ENCODE measurements at regions not wholly inside any gene's neighbourhood (a gene's known extent, or its start where the extent isn't known, plus 50 kb on each side); places are given as distances from the start of the nearest gene placed in this dataset.
A peak's percentile ranks its signal among the peaks of the same experiment; 100 is the strongest.

DNA sequence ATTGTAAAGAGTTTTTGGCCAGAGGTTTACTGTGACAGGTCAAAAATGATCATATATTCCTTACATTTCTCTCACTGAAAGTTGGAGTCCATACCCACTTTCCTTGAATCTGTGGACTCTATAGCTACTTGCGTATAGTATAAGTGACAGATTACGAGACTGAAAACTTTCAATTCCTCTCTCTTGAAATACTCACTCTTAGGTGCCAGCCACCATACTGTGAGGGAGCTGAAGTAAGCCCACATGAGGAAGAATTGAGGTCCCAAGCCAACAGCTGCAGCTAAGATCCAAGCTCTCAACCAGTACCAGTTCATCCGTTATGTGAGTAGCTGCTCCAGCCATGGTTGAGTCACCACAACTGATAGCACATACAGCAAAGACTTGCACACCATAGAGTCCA is 128.1 kb upstream of the FAM174A start:
- Histone ChIP-seq H3K4me1 (ENCODE audit: control insufficient read depth, extremely low read depth, insufficient read depth, low read length) (no peaks in the 10 kb centered on the region), H3K27me3 (ENCODE audit: control insufficient read depth, insufficient read depth, low read length) (no peaks in the 10 kb centered on the region), H3K27ac (ENCODE audit: insufficient read depth, low read length) (no peak overlapping the region), H3K4me3 (replicated peaks in 1 of 4; ENCODE audit: control extremely low read depth in 1 of 4, insufficient read depth in 1 of 4, low read depth in 3 of 4, low read length in 4 of 4) (no peak overlapping the region), H3K79me2 (ENCODE audit: control insufficient read depth, insufficient read depth, low read length) (no peaks in the 10 kb centered on the region), H3K9me3 (ENCODE audit: control insufficient read depth, insufficient read depth, low read depth, low read length) (no peaks in the 10 kb centered on the region), H3K9ac (ENCODE audit: insufficient read depth, low read length) (no peak overlapping the region), H3K36me3 (ENCODE audit: control insufficient read depth, insufficient read depth, low read length) (no peaks in the 10 kb centered on the region), H2AFZ (ENCODE audit: low read length) (no peak overlapping the region), H4K20me1 (ENCODE audit: control insufficient read depth, extremely low read depth, insufficient read depth, low read length) (no peaks in the 10 kb centered on the region), H3K4me2 (ENCODE audit: extremely low read depth, insufficient read depth, low read length) (no peak overlapping the region)
- peak in 1 of 2 donors; percentile 3 for DNase-seq (ENCODE audit: low read depth in 2 of 2)
- no peak for TF ChIP-seq CTCF (conservative IDR thresholded peaks at IDR 0.05 in 1 of 2, IDR thresholded peaks at IDR 0.05 in 1 of 2; ENCODE audit: low read depth in 1 of 2, low read length in 2 of 2)
- no peak for TF ChIP-seq EZH2 (IDR thresholded peaks at IDR 0.05; ENCODE audit: low read length, missing control alignments)

DNA sequence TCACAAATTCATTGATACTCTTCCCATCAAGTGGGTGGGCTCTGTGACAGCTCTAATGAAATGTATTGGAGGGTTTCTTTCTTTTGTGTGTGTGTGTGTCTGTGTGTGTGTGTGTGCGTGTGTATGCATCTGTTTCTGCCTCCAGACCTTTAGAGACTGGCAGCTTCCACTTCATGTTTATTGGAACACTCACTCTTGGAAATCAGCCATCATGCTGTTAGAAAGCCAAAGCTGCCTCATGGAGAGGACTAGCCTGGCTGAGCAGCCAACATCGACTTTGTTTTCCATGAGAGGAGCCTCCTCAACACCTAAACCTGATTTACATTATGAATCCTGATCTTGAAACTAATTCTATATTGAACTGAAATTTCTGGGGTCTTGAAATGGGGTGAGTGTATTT is 128.5 kb upstream of the FAM174A start:
- peak; percentile 50 to 74 for DNase-seq (ENCODE audit: low read depth in 2 of 2)
- Histone ChIP-seq H3K36me3 (ENCODE audit: control insufficient read depth, insufficient read depth, low read length) (no peaks in the 10 kb centered on the region), H3K4me2 (ENCODE audit: extremely low read depth, insufficient read depth, low read length) (no peak overlapping the region), H2AFZ (ENCODE audit: low read length) (no peak overlapping the region), H3K4me1 (ENCODE audit: control insufficient read depth, extremely low read depth, insufficient read depth, low read length) (no peaks in the 10 kb centered on the region), H4K20me1 (ENCODE audit: control insufficient read depth, extremely low read depth, insufficient read depth, low read length) (no peaks in the 10 kb centered on the region), H3K9ac (ENCODE audit: insufficient read depth, low read length) (no peak overlapping the region), H3K27me3 (ENCODE audit: control insufficient read depth, insufficient read depth, low read length) (no peaks in the 10 kb centered on the region), H3K27ac (ENCODE audit: insufficient read depth, low read length) (no peak overlapping the region), H3K9me3 (ENCODE audit: control insufficient read depth, insufficient read depth, low read depth, low read length) (no peaks in the 10 kb centered on the region), H3K79me2 (ENCODE audit: control insufficient read depth, insufficient read depth, low read length) (no peaks in the 10 kb centered on the region), H3K4me3 (replicated peaks in 1 of 4; ENCODE audit: control extremely low read depth in 1 of 4, insufficient read depth in 1 of 4, low read depth in 3 of 4, low read length in 4 of 4) (no peak overlapping the region)
- TF ChIP-seq EZH2 (IDR thresholded peaks at IDR 0.05; ENCODE audit: low read length, missing control alignments) (no peak), CTCF (conservative IDR thresholded peaks at IDR 0.05 in 1 of 2, IDR thresholded peaks at IDR 0.05 in 1 of 2; ENCODE audit: low read depth in 1 of 2, low read length in 2 of 2) (no peak)

GRCh38 chr5:100402071-100402470 is 133.1 kb upstream of the FAM174A start:
- H3K27me3 ChIP-seq (ENCODE audit: control insufficient read depth, insufficient read depth, low read length), result no peaks in the 10 kb centered on the region
- no peaks in the 10 kb centered on the region for H3K36me3 ChIP-seq (ENCODE audit: control insufficient read depth, insufficient read depth, low read length)
- no peaks in the 10 kb centered on the region for H4K20me1 ChIP-seq (ENCODE audit: control insufficient read depth, extremely low read depth, insufficient read depth, low read length)
- H3K79me2 ChIP-seq (ENCODE audit: control insufficient read depth, insufficient read depth, low read length), result no peaks in the 10 kb centered on the region
- no peak overlapping the region for H3K4me3 ChIP-seq (replicated peaks in 1 of 4; ENCODE audit: control extremely low read depth in 1 of 4, insufficient read depth in 1 of 4, low read depth in 3 of 4, low read length in 4 of 4)
- TF ChIP-seq CTCF (conservative IDR thresholded peaks at IDR 0.05 in 1 of 2, IDR thresholded peaks at IDR 0.05 in 1 of 2; ENCODE audit: low read depth in 1 of 2, low read length in 2 of 2), result no peak
- TF ChIP-seq EZH2 (IDR thresholded peaks at IDR 0.05; ENCODE audit: low read length, missing control alignments), result no peak
- no peak for DNase-seq (ENCODE audit: low read depth in 2 of 2)
- H3K4me1 ChIP-seq (ENCODE audit: control insufficient read depth, extremely low read depth, insufficient read depth, low read length), result no peaks in the 10 kb centered on the region
- H2AFZ ChIP-seq (ENCODE audit: low read length), result no peak overlapping the region
- no peaks in the 10 kb centered on the region for H3K9me3 ChIP-seq (ENCODE audit: control insufficient read depth, insufficient read depth, low read depth, low read length)
- no peak overlapping the region for H3K9ac ChIP-seq (ENCODE audit: insufficient read depth, low read length)
- no peak overlapping the region for H3K27ac ChIP-seq (ENCODE audit: insufficient read depth, low read length)
- H3K4me2 ChIP-seq (ENCODE audit: extremely low read depth, insufficient read depth, low read length), result no peak overlapping the region

Data from fibroblast of lung (primary cell).